ENCODE measurements at regions not wholly inside any gene's neighbourhood (a gene's known extent, or its start where the extent isn't known, plus 50 kb on each side); places are given as distances from the start of the nearest gene placed in this dataset.

GRCh38 chr12:5195691-5196090 is 152.0 kb downstream of the KCNA5 start:
- DNase-seq (ENCODE audit: low spot score), result no peak

GRCh38 chr12:5197131-5197530 is 153.5 kb downstream of the KCNA5 start:
- DNase-seq (ENCODE audit: low spot score), result peak; percentile 20

GRCh38 chr12:5197656-5198055 is 154.0 kb downstream of the KCNA5 start:
- DNase-seq (ENCODE audit: low spot score), result no peak

- DNase-seq (ENCODE audit: low spot score), result peak; percentile 78
Measured at GRCh38 chr12:5200278-5201087, 156.8 kb downstream of the KCNA5 start.

GRCh38 chr12:5201554-5202218 is 158.0 kb downstream of the KCNA5 start:
- DNase-seq (ENCODE audit: low spot score), result no peak

GRCh38 chr12:5203274-5203673 is 159.6 kb downstream of the KCNA5 start:
- DNase-seq (ENCODE audit: low spot score), result no peak

- DNase-seq (ENCODE audit: low spot score), result no peak
Measured at GRCh38 chr12:5203720-5204119, 160.0 kb downstream of the KCNA5 start.

GRCh38 chr12:5204271-5204670 is 160.6 kb downstream of the KCNA5 start:
- no peak for DNase-seq (ENCODE audit: low spot score)

GRCh38 chr12:5204831-5205230 is 161.2 kb downstream of the KCNA5 start:
- DNase-seq (ENCODE audit: low spot score), result no peak

- DNase-seq (ENCODE audit: low spot score), result no peak
Measured at GRCh38 chr12:5206401-5207175, 162.9 kb downstream of the KCNA5 start.

GRCh38 chr12:5210179-5210922 is 166.7 kb downstream of the KCNA5 start:
- DNase-seq (ENCODE audit: low spot score), result no peak

GRCh38 chr12:5210923-5211290 is 167.2 kb downstream of the KCNA5 start:
- no peak for DNase-seq (ENCODE audit: low spot score)

GRCh38 chr12:5213336-5213735 is 169.7 kb downstream of the KCNA5 start:
- no peak for DNase-seq (ENCODE audit: low spot score)

- DNase-seq (ENCODE audit: low spot score), result no peak
Measured at GRCh38 chr12:5213990-5214389, 170.3 kb downstream of the KCNA5 start.

- no peak for DNase-seq (ENCODE audit: low spot score)
Measured at GRCh38 chr12:5217936-5218335, 174.3 kb downstream of the KCNA5 start.

GRCh38 chr12:5220099-5220498 is 176.4 kb downstream of the KCNA5 start:
- DNase-seq (ENCODE audit: low spot score), result no peak

- no peak for DNase-seq (ENCODE audit: low spot score)
Measured at GRCh38 chr12:5220835-5221234, 177.2 kb downstream of the KCNA5 start.

- DNase-seq (ENCODE audit: low spot score), result no peak
Measured at GRCh38 chr12:5222011-5222461, 178.4 kb downstream of the KCNA5 start.

GRCh38 chr12:5222729-5223128 is 179.1 kb downstream of the KCNA5 start:
- no peak for DNase-seq (ENCODE audit: low spot score)

- no peak for DNase-seq (ENCODE audit: low spot score)
Measured at GRCh38 chr12:5223881-5224280, 180.2 kb downstream of the KCNA5 start.

GRCh38 chr12:5226581-5226980 is 182.9 kb downstream of the KCNA5 start:
- DNase-seq (ENCODE audit: low spot score), result no peak
